ENCODE measurements at regions not wholly inside any gene's neighbourhood (a gene's known extent, or its start where the extent isn't known, plus 50 kb on each side); places are given as distances from the start of the nearest gene placed in this dataset.

DNA sequence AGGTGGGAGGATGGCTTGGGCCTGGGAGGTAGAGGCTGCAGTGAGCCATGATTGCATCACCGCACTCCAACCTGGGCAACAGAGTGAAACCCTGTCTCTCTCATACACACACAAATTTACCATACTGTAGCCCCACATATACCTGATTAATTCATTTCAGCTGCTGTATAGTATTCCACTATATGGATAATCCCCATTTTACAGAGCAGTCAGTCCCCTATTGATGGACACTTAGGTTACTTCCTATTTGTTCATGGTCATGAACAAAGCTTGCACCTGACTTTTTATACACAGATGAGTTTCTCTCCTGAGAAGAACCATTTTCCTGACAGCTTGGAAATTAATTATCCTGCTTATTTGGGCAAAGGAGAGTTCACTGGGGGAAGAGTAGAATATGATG, 59.2 kb downstream of the EMX2 start:
- Mint-ChIP-seq H3K36me3 (ENCODE audit: low read depth) (no peaks in the 10 kb centered on the region), H3K27me3 (peaks cover 32% of the 10 kb centered on the region), H3K27ac (no peak overlapping the region), H3K4me1 (ENCODE audit: low read depth) (no peaks in the 10 kb centered on the region), H3K4me3 (no peak overlapping the region), H3K9me3 (no peaks in the 10 kb centered on the region)
- DNase-seq = no peak

DNA sequence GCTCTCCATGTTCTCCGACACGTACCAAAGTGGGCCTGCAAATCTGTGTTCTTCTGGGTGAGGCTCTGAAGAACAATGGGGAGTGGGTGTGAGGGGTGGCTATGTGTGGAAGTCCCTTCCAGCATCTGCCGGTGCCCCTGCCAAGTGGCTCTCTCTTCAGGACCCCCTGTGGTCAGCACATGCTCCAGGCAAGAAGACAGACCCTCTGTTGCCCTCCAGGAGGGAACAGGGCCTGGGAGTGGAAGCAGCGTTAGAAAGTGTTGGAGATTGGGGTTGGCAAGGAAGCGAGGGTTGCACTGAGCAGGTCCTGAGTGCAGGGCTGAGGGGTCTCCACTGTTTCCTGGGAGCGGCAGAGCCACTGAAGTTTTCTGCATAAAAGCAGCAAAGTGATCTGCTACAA, 60.5 kb downstream of the EMX2 start:
- H3K36me3 Mint-ChIP-seq (ENCODE audit: low read depth) = no peaks in the 10 kb centered on the region
- H3K9me3 Mint-ChIP-seq = no peaks in the 10 kb centered on the region
- H3K4me3 Mint-ChIP-seq = no peak overlapping the region
- H3K27ac Mint-ChIP-seq = no peak overlapping the region
- H3K27me3 Mint-ChIP-seq = peaks cover 30% of the 10 kb centered on the region
- DNase-seq = no peak
- H3K4me1 Mint-ChIP-seq (ENCODE audit: low read depth) = no peaks in the 10 kb centered on the region

DNA sequence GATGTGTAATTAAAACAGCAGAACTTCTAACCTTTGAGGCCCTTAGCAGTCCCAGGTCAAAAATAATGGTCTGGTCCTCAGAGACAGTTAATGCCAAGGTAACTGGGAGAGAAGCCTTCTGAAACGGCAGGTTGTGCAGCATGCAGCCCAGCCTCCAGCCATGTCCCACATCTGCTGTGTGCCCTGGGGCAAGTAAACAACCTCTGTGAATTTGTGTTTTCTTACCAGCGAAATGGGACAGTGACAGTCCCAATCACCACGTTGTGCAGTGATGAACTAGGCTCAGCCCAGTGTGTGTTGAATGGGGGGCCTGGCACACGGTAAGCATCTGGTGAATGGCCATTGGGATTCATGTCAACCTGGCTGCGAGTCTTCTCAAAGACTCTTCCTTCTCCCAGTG, 61.2 kb downstream of the EMX2 start:
- Mint-ChIP-seq H3K4me3 (no peak overlapping the region), H3K27ac (no peak overlapping the region), H3K9me3 (no peaks in the 10 kb centered on the region), H3K4me1 (ENCODE audit: low read depth) (no peaks in the 10 kb centered on the region), H3K27me3 (peaks cover 29% of the 10 kb centered on the region), H3K36me3 (ENCODE audit: low read depth) (no peaks in the 10 kb centered on the region)
- no peak for DNase-seq

DNA sequence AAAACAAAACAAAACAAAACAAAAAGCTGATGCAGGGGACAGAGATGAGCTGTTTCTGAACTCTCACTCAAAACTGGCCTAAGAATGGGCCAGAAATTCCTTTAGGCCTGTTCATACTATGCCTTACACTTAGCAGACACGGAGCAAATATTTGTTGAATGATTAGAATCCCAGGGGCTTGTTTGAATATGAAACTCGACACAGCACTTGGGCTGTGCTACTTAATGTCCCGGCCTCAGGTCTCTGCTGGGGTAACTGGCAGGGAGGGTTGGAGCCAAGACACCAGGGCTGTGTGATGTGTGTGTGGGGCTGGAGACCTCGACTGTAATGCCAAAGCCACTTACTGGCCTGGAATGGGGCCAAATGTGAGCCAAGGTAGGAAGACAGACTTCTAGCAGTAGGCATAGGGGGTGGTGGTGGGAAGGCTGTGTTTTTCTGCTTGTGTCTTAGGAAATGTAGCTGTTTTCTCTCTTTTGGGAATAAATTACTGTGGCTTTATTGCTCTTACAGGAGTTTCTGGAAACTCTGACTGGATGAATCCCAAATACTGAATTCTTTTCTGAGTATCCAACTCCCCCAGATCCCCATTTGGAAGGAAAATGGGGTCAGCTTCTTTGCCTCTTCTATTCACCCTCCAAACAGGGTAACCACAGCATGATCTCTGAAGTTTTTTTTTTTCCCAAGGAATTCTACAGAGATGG, 66.7 kb downstream of the EMX2 start:
- H3K27me3 Mint-ChIP-seq = peaks cover 18% of the 10 kb centered on the region
- no peak overlapping the region for H3K27ac Mint-ChIP-seq
- H3K36me3 Mint-ChIP-seq (ENCODE audit: low read depth) = no peaks in the 10 kb centered on the region
- no peaks in the 10 kb centered on the region for H3K4me1 Mint-ChIP-seq (ENCODE audit: low read depth)
- H3K9me3 Mint-ChIP-seq = no peaks in the 10 kb centered on the region
- no peak for DNase-seq
- H3K4me3 Mint-ChIP-seq = no peak overlapping the region

GRCh38 chr10:117609796-117610170, 67.2 kb downstream of the EMX2 start:
- Mint-ChIP-seq H3K9me3 (no peaks in the 10 kb centered on the region), H3K27ac (no peak overlapping the region), H3K36me3 (ENCODE audit: low read depth) (no peaks in the 10 kb centered on the region), H3K27me3 (peaks cover 17% of the 10 kb centered on the region), H3K4me1 (ENCODE audit: low read depth) (no peaks in the 10 kb centered on the region), H3K4me3 (no peak overlapping the region)
- no peak for DNase-seq

GRCh38 chr10:117610321-117610720, 67.8 kb downstream of the EMX2 start:
- Mint-ChIP-seq H3K4me1 (ENCODE audit: low read depth) (no peaks in the 10 kb centered on the region), H3K27ac (no peak overlapping the region), H3K27me3 (peaks cover 16% of the 10 kb centered on the region), H3K4me3 (no peak overlapping the region), H3K36me3 (ENCODE audit: low read depth) (no peaks in the 10 kb centered on the region), H3K9me3 (no peaks in the 10 kb centered on the region)
- no peak for DNase-seq

GRCh38 chr10:117612113-117612512, 69.6 kb downstream of the EMX2 start:
- peaks cover 5% of the 10 kb centered on the region for H3K4me1 Mint-ChIP-seq (ENCODE audit: low read depth)
- peaks cover 23% of the 10 kb centered on the region for H3K27me3 Mint-ChIP-seq
- no peak for DNase-seq
- no peak overlapping the region for H3K4me3 Mint-ChIP-seq
- no peaks in the 10 kb centered on the region for H3K36me3 Mint-ChIP-seq (ENCODE audit: low read depth)
- no peaks in the 10 kb centered on the region for H3K9me3 Mint-ChIP-seq
- no peak overlapping the region for H3K27ac Mint-ChIP-seq

DNA sequence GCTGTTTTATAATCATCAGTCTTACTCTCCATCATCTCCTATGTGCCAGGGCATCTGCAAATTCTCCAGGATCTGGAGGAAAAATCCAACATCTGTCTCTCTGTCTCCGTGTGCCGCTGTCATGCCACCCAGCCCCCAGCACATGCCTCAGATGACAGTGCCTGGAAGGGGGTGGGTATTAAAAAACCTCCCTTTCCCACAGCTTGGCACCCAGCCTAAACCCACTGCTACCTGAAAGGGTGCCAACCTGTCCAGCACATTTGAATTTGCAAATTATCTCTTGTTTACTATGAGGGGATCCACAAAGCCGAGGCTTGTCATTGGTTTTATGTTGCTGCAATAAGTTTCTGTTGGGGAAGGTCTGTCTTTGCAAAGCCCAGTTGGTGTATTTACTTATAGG, 73.1 kb downstream of the EMX2 start:
- H3K4me3 Mint-ChIP-seq = no peak overlapping the region
- H3K9me3 Mint-ChIP-seq = no peaks in the 10 kb centered on the region
- peaks cover 39% of the 10 kb centered on the region for H3K27me3 Mint-ChIP-seq
- no peak overlapping the region for H3K27ac Mint-ChIP-seq
- H3K36me3 Mint-ChIP-seq (ENCODE audit: low read depth) = no peaks in the 10 kb centered on the region
- H3K4me1 Mint-ChIP-seq (ENCODE audit: low read depth) = peaks cover 5% of the 10 kb centered on the region
- no peak for DNase-seq

GRCh38 chr10:117616179-117616578, 73.6 kb downstream of the EMX2 start:
- Mint-ChIP-seq H3K4me3 (no peak overlapping the region), H3K9me3 (no peaks in the 10 kb centered on the region), H3K36me3 (ENCODE audit: low read depth) (no peaks in the 10 kb centered on the region), H3K4me1 (ENCODE audit: low read depth) (peaks cover 5% of the 10 kb centered on the region), H3K27me3 (peaks cover 42% of the 10 kb centered on the region), H3K27ac (no peak overlapping the region)
- no peak for DNase-seq

- DNase-seq = no peak
- H3K4me3 Mint-ChIP-seq = no peak overlapping the region
- H3K27me3 Mint-ChIP-seq = peaks cover 43% of the 10 kb centered on the region
- no peaks in the 10 kb centered on the region for H3K9me3 Mint-ChIP-seq
- peaks cover 5% of the 10 kb centered on the region for H3K4me1 Mint-ChIP-seq (ENCODE audit: low read depth)
- H3K27ac Mint-ChIP-seq = no peak overlapping the region
- H3K36me3 Mint-ChIP-seq (ENCODE audit: low read depth) = no peaks in the 10 kb centered on the region
Measured at GRCh38 chr10:117617086-117617485, 74.5 kb downstream of the EMX2 start.

DNA sequence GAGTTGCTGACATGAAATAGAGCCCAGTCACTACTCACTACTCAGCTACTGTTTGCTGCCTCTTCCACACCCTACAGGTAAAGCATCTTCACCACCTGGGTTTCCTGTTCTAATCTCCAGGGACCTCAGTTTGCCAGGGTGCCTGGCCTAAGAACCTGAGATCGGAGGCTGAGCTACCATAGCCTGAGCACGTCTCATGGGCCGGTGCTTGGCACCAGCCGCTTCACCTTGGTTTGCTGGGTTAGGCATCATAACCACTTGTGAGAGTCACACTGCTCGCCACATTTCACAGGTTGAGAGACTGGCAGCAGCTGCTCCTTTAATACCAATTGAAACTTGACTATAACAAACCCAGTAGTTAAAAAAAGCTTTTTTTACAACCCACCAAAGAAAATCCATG, 75.1 kb downstream of the EMX2 start:
- peaks cover 48% of the 10 kb centered on the region for H3K27me3 Mint-ChIP-seq
- no peaks in the 10 kb centered on the region for H3K36me3 Mint-ChIP-seq (ENCODE audit: low read depth)
- DNase-seq = no peak
- H3K27ac Mint-ChIP-seq = no peak overlapping the region
- no peaks in the 10 kb centered on the region for H3K9me3 Mint-ChIP-seq
- no peak overlapping the region for H3K4me3 Mint-ChIP-seq
- H3K4me1 Mint-ChIP-seq (ENCODE audit: low read depth) = peaks cover 5% of the 10 kb centered on the region

GRCh38 chr10:117619223-117619622, 76.7 kb downstream of the EMX2 start:
- no peak overlapping the region for H3K4me3 Mint-ChIP-seq
- H3K27me3 Mint-ChIP-seq = peaks cover 48% of the 10 kb centered on the region

DNA sequence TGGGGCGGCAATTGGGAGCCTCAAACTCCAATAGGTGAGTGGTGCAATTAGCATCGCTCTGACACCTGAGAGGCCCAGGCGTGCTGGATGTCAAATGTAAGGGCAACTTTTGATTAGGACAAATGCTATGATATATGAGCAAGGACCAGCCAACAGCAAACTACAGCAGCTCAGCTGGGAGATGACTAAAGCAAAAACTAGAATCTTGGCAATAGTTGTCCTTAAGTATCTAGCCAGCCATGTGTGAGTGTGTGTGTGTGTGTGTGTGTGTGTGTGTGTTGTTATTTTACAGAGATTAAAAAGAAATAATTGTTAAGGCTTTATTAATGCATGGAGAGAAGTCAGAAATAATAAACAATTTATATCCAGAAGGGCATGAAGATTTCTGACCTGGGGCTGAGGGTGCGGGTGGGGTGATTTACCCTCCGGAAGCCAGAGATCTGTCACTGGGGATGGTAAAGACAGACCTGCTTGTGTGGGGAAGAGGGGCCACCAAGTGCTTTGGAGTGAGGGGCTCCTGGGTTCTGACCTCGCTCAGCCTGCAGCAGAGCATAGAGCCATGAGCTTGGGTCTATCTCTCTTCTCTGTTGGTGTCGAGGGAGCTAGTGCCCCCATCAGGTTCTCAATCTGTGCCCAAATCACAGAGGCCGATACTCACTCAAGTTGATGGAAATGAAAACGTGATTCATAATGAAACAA, 77.3 kb downstream of the EMX2 start:
- H3K9me3 Mint-ChIP-seq = no peaks in the 10 kb centered on the region
- peaks cover 43% of the 10 kb centered on the region for H3K27me3 Mint-ChIP-seq
- H3K27ac Mint-ChIP-seq = no peak overlapping the region
- no peaks in the 10 kb centered on the region for H3K36me3 Mint-ChIP-seq (ENCODE audit: low read depth)
- H3K4me3 Mint-ChIP-seq = no peak overlapping the region
- DNase-seq = no peak
- H3K4me1 Mint-ChIP-seq (ENCODE audit: low read depth) = peaks cover 5% of the 10 kb centered on the region

More at GRCh38 chr10:117619223-117619622, 76.7 kb downstream of the EMX2 start:
- peaks cover 5% of the 10 kb centered on the region for H3K4me1 Mint-ChIP-seq (ENCODE audit: low read depth)
- H3K36me3 Mint-ChIP-seq (ENCODE audit: low read depth) = no peaks in the 10 kb centered on the region
- H3K27ac Mint-ChIP-seq = no peak overlapping the region
- no peak for DNase-seq
- no peaks in the 10 kb centered on the region for H3K9me3 Mint-ChIP-seq

GRCh38 chr10:117621196-117621595, 78.7 kb downstream of the EMX2 start:
- Mint-ChIP-seq H3K27ac (no peak overlapping the region), H3K27me3 (peaks cover 37% of the 10 kb centered on the region), H3K4me1 (ENCODE audit: low read depth) (peaks cover under 1% of the 10 kb centered on the region), H3K9me3 (no peaks in the 10 kb centered on the region), H3K36me3 (ENCODE audit: low read depth) (no peaks in the 10 kb centered on the region), H3K4me3 (no peak overlapping the region)
- no peak for DNase-seq

DNA sequence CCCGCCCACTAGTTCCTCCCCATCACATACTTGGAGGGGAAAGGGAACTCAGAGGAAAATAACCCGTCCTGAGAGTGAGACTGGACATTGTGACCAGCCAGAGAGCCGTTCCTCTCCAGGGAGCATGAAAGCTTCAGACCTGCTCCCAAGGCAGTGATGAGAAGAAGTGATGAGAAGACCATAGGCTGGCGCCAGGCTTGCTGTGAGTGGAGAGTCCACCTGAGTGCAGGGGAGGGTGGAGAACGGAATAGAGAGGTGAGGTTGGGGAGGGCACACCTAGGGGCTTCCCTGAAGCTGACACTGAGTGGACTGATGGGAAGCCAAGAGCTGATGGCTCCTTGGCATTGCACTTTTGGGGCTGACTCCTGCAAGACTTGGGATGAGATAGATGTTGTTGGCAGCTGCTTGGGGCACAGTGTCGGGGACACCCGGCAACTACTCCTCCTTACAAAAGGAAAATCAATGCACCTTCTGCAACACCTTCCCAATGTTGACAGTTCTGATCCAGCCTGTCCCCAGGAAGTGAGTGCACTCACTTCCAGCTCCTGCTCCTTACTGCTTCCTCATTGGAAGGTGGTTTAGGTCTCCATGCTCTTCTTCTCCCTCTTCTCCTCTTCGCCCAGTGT, 79.4 kb downstream of the EMX2 start:
- H3K4me3 Mint-ChIP-seq = no peak overlapping the region
- no peaks in the 10 kb centered on the region for H3K36me3 Mint-ChIP-seq (ENCODE audit: low read depth)
- no peak overlapping the region for H3K27ac Mint-ChIP-seq
- no peaks in the 10 kb centered on the region for H3K4me1 Mint-ChIP-seq (ENCODE audit: low read depth)
- DNase-seq = no peak
- no peaks in the 10 kb centered on the region for H3K9me3 Mint-ChIP-seq
- H3K27me3 Mint-ChIP-seq = peaks cover 37% of the 10 kb centered on the region

Measured in activated T-cell treated with anti-CD3 and anti-CD28 coated beads, Interleukin-2, amount 50 U/mL, for 24 hours (primary cell).